ENCODE measurements at regions not wholly inside any gene's neighbourhood (a gene's known extent, or its start where the extent isn't known, plus 50 kb on each side); places are given as distances from the start of the nearest gene placed in this dataset.

GRCh38 chr15:55014391-55015092 lies 182.2 kb downstream of the RSL24D1 start:
- H3K27ac ChIP-seq, result no peak overlapping the region
- H3K27ac Mint-ChIP-seq, result no peak overlapping the region
- no peaks in the 10 kb centered on the region for H3K4me1 ChIP-seq
- H3K9me3 Mint-ChIP-seq, result no peaks in the 10 kb centered on the region
- H3K27me3 ChIP-seq, result no peaks in the 10 kb centered on the region
- no peaks in the 10 kb centered on the region for H4K20me1 ChIP-seq (ENCODE audit: low read depth)
- no peak overlapping the region for H3K4me2 ChIP-seq
- peaks cover 37% of the 10 kb centered on the region for H3K9me3 ChIP-seq (ENCODE audit: low read depth)
- H3F3A ChIP-seq (ENCODE audit: low read depth), result no peaks in the 10 kb centered on the region
- TF ChIP-seq, protein P1, sequence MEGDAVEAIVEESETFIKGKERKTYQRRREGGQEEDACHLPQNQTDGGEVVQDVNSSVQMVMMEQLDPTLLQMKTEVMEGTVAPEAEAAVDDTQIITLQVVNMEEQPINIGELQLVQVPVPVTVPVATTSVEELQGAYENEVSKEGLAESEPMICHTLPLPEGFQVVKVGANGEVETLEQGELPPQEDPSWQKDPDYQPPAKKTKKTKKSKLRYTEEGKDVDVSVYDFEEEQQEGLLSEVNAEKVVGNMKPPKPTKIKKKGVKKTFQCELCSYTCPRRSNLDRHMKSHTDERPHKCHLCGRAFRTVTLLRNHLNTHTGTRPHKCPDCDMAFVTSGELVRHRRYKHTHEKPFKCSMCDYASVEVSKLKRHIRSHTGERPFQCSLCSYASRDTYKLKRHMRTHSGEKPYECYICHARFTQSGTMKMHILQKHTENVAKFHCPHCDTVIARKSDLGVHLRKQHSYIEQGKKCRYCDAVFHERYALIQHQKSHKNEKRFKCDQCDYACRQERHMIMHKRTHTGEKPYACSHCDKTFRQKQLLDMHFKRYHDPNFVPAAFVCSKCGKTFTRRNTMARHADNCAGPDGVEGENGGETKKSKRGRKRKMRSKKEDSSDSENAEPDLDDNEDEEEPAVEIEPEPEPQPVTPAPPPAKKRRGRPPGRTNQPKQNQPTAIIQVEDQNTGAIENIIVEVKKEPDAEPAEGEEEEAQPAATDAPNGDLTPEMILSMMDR (IDR thresholded peaks at IDR 0.05), result no peak
- TF ChIP-seq EZH2 (IDR thresholded peaks at IDR 0.05) (no peak), EZH2phosphoT487 (IDR thresholded peaks at IDR 0.05) (no peak)
- H3K4me1 Mint-ChIP-seq, result no peaks in the 10 kb centered on the region
- no peaks in the 10 kb centered on the region for H3K36me3 Mint-ChIP-seq
- H2AFZ ChIP-seq (replicated peaks), result no peak overlapping the region
- no peaks in the 10 kb centered on the region for H3K36me3 ChIP-seq
- H3K4me3 ChIP-seq, result no peak overlapping the region
- DNase-seq (ENCODE audit: low spot score), result no peak
- peaks cover 2% of the 10 kb centered on the region for H3K27me3 Mint-ChIP-seq (ENCODE audit: insufficient read depth, low read depth)
- no peak overlapping the region for H3K9ac ChIP-seq
- H3K4me3 Mint-ChIP-seq, result no peak overlapping the region
- H3K79me2 ChIP-seq (ENCODE audit: low read depth), result no peaks in the 10 kb centered on the region

DNA sequence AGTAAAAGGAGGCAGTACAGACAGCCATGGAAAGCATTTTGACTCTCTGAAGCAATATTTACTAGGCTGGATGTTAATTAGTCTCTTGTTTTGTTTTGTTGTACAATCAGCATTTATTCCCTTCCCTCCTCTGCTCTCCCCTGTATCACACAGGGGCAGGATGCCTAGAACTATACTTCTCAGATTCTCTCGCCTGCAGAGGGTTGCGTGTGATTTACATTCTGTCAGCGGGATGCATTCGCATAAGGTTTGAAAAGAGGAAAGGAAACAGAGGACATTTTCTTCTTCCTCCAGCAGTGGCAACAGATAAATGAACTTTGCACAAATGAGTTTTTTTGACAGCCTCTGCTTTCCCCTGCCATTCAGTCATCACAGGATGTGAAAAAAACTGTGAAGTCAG lies 188.3 kb downstream of the RSL24D1 start:
- no peak overlapping the region for H3K4me3 Mint-ChIP-seq
- H3K27ac Mint-ChIP-seq, result no peak overlapping the region
- Histone ChIP-seq H3K79me2 (ENCODE audit: low read depth) (no peaks in the 10 kb centered on the region), H3K36me3 (no peaks in the 10 kb centered on the region), H3K4me1 (no peaks in the 10 kb centered on the region), H3K4me2 (no peak overlapping the region), H3F3A (ENCODE audit: low read depth) (no peaks in the 10 kb centered on the region), H4K20me1 (ENCODE audit: low read depth) (no peaks in the 10 kb centered on the region), H3K9ac (no peak overlapping the region), H3K27me3 (no peaks in the 10 kb centered on the region), H3K9me3 (ENCODE audit: low read depth) (peaks cover 24% of the 10 kb centered on the region), H3K27ac (no peak overlapping the region), H3K4me3 (no peak overlapping the region), H2AFZ (replicated peaks) (no peak overlapping the region)
- TF ChIP-seq EZH2phosphoT487 (IDR thresholded peaks at IDR 0.05), result no peak
- no peak for TF ChIP-seq EZH2 (IDR thresholded peaks at IDR 0.05)
- TF ChIP-seq, protein P1 (IDR thresholded peaks at IDR 0.05), result no peak
- peaks cover 20% of the 10 kb centered on the region for H3K4me1 Mint-ChIP-seq
- DNase-seq (ENCODE audit: low spot score), result no peak
- H3K36me3 Mint-ChIP-seq, result no peaks in the 10 kb centered on the region
- H3K27me3 Mint-ChIP-seq (ENCODE audit: insufficient read depth, low read depth), result peaks cover 2% of the 10 kb centered on the region
- H3K9me3 Mint-ChIP-seq, result no peaks in the 10 kb centered on the region

DNA sequence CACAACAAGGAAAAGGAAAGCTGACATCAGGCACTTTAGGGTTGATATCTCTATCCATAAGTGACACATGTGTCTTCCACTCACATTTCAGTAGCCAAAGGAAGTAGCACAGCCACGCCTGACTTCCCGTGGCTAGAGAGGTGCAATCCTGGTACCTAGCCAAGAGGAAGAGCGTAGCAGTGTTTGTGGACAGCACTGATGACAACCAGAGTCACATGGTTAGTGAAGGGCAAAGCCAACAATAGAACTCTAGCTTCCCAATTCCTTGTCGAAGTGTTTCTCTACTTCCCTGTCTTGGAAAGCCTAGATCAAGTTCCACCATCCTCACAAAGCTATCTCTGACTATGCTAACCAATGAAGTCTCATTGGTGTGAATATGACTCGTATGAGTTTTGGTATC lies 189.2 kb downstream of the RSL24D1 start:
- Histone ChIP-seq H3K36me3 (no peaks in the 10 kb centered on the region), H4K20me1 (ENCODE audit: low read depth) (no peaks in the 10 kb centered on the region), H3K4me2 (no peak overlapping the region), H3K9ac (no peak overlapping the region), H2AFZ (replicated peaks) (no peak overlapping the region), H3F3A (ENCODE audit: low read depth) (no peaks in the 10 kb centered on the region), H3K4me1 (no peaks in the 10 kb centered on the region), H3K9me3 (ENCODE audit: low read depth) (peaks cover 20% of the 10 kb centered on the region), H3K27me3 (no peaks in the 10 kb centered on the region), H3K79me2 (ENCODE audit: low read depth) (no peaks in the 10 kb centered on the region), H3K4me3 (no peak overlapping the region), H3K27ac (no peak overlapping the region)
- H3K4me1 Mint-ChIP-seq, result peaks cover 20% of the 10 kb centered on the region
- H3K27ac Mint-ChIP-seq, result no peak overlapping the region
- H3K4me3 Mint-ChIP-seq, result no peak overlapping the region
- DNase-seq (ENCODE audit: low spot score), result no peak
- peaks cover 2% of the 10 kb centered on the region for H3K27me3 Mint-ChIP-seq (ENCODE audit: insufficient read depth, low read depth)
- H3K36me3 Mint-ChIP-seq, result no peaks in the 10 kb centered on the region
- no peak for TF ChIP-seq EZH2 (IDR thresholded peaks at IDR 0.05)
- TF ChIP-seq, protein P1 (IDR thresholded peaks at IDR 0.05), result no peak
- TF ChIP-seq EZH2phosphoT487 (IDR thresholded peaks at IDR 0.05), result no peak
- H3K9me3 Mint-ChIP-seq, result no peaks in the 10 kb centered on the region
